ENCODE measurements at regions not wholly inside any gene's neighbourhood (a gene's known extent, or its start where the extent isn't known, plus 50 kb on each side); places are given as distances from the start of the nearest gene placed in this dataset.

GRCh38 chr15:47587940-47588802, 129.1 kb upstream of the SEMA6D start:
- 6% methylated on average over 5 of the region's 6 CpGs for WGBS (ENCODE audit: missing lambda C conversion rate)
- ChIA-PET POLR2A (no interaction called here), CTCF (no interaction called here)
- H3K9me3 ChIP-seq: no peaks in the 10 kb centered on the region
- H3K4me1 ChIP-seq: no peaks in the 10 kb centered on the region
- FAIRE-seq (no peak), ATAC-seq (no peak), DNase-seq (ENCODE audit: low read depth in 1 of 2, low spot score in 1 of 2) (no peak)
- H3K27ac ChIP-seq: no peak overlapping the region
- TF ChIP-seq, protein P1, sequence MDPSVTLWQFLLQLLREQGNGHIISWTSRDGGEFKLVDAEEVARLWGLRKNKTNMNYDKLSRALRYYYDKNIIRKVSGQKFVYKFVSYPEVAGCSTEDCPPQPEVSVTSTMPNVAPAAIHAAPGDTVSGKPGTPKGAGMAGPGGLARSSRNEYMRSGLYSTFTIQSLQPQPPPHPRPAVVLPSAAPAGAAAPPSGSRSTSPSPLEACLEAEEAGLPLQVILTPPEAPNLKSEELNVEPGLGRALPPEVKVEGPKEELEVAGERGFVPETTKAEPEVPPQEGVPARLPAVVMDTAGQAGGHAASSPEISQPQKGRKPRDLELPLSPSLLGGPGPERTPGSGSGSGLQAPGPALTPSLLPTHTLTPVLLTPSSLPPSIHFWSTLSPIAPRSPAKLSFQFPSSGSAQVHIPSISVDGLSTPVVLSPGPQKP (IDR thresholded peaks at IDR 0.05; ENCODE audit: low read depth, low read length): no peak
- TF ChIP-seq FOSB (CRISPR knock-in tag; IDR thresholded peaks at IDR 0.05): no peak
- TF ChIP-seq, protein P2, sequence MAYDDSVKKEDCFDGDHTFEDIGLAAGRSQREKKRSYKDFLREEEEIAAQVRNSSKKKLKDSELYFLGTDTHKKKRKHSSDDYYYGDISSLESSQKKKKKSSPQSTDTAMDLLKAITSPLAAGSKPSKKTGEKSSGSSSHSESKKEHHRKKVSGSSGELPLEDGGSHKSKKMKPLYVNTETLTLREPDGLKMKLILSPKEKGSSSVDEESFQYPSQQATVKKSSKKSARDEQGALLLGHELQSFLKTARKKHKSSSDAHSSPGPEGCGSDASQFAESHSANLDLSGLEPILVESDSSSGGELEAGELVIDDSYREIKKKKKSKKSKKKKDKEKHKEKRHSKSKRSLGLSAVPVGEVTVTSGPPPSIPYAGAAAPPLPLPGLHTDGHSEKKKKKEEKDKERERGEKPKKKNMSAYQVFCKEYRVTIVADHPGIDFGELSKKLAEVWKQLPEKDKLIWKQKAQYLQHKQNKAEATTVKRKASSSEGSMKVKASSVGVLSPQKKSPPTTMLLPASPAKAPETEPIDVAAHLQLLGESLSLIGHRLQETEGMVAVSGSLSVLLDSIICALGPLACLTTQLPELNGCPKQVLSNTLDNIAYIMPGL (CRISPR knock-in tag; IDR thresholded peaks at IDR 0.05; ENCODE audit: borderline replicate concordance): no peak
- no peak for TF ChIP-seq HDAC2 (IDR thresholded peaks at IDR 0.05)
- no peak for TF ChIP-seq POLR2A (IDR thresholded peaks at IDR 0.05; ENCODE audit: low read length)
- no peak for TF ChIP-seq HOXA7 (CRISPR knock-in tag; IDR thresholded peaks at IDR 0.05)
- no peak for TF ChIP-seq CHD4 (IDR thresholded peaks at IDR 0.05; ENCODE audit: borderline replicate concordance)
- TF ChIP-seq JUN (IDR thresholded peaks at IDR 0.05): no peak
- no peak for TF ChIP-seq HOXB5 (CRISPR knock-in tag; IDR thresholded peaks at IDR 0.05)
- no peak for TF ChIP-seq HES2 (IDR thresholded peaks at IDR 0.05)
- TF ChIP-seq, protein P3, sequence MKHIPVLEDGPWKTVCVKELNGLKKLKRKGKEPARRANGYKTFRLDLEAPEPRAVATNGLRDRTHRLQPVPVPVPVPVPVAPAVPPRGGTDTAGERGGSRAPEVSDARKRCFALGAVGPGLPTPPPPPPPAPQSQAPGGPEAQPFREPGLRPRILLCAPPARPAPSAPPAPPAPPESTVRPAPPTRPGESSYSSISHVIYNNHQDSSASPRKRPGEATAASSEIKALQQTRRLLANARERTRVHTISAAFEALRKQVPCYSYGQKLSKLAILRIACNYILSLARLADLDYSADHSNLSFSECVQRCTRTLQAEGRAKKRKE (CRISPR knock-in tag; IDR thresholded peaks at IDR 0.05; ENCODE audit: low read depth): no peak
- TF ChIP-seq CEBPB (IDR thresholded peaks at IDR 0.05): no peak
- TF ChIP-seq MAX (IDR thresholded peaks at IDR 0.05): no peak
- no peak for TF ChIP-seq CTCF (IDR thresholded peaks at IDR 0.05)
- no peak for TF ChIP-seq FOXS1 (CRISPR knock-in tag; IDR thresholded peaks at IDR 0.05)
- no peak for TF ChIP-seq CBX2 (IDR thresholded peaks at IDR 0.05; ENCODE audit: borderline replicate concordance, low read depth)
- TF ChIP-seq PHF8 (IDR thresholded peaks at IDR 0.05; ENCODE audit: borderline replicate concordance, low read depth): no peak
- no peak for TF ChIP-seq ZSCAN20 (CRISPR knock-in tag; IDR thresholded peaks at IDR 0.05)
- TF ChIP-seq, protein P4, sequence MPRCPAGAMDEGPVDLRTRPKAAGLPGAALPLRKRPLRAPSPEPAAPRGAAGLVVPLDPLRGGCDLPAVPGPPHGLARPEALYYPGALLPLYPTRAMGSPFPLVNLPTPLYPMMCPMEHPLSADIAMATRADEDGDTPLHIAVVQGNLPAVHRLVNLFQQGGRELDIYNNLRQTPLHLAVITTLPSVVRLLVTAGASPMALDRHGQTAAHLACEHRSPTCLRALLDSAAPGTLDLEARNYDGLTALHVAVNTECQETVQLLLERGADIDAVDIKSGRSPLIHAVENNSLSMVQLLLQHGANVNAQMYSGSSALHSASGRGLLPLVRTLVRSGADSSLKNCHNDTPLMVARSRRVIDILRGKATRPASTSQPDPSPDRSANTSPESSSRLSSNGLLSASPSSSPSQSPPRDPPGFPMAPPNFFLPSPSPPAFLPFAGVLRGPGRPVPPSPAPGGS (IDR thresholded peaks at IDR 0.05): no peak
- no peak overlapping the region for H3K4me3 ChIP-seq
- H3K4me2 ChIP-seq: no peak overlapping the region

Data from A549 (cell line).